ENCODE measurements at regions not wholly inside any gene's neighbourhood (a gene's known extent, or its start where the extent isn't known, plus 50 kb on each side); places are given as distances from the start of the nearest gene placed in this dataset.

- ATAC-seq = peak; percentile 31
- DNase-seq (ENCODE audit: low spot score) = no peak
- intact Hi-C loops (cut with DNase I) = no loop called here
These were observed 71.6 kb upstream of the AKIP1 start for GRCh38 chr11:8839306-8839956.

- ATAC-seq = peak; percentile 88
- peak; percentile 68 for DNase-seq (ENCODE audit: low spot score)
- intact Hi-C loops (cut with DNase I) = no loop called here
These were observed 70.7 kb upstream of the AKIP1 start for GRCh38 chr11:8839957-8840945.

- no peak for ATAC-seq
- intact Hi-C loops (cut with DNase I) = no loop called here
- no peak for DNase-seq (ENCODE audit: low spot score)
These were observed 69.1 kb upstream of the AKIP1 start for GRCh38 chr11:8841899-8842298.

- DNase-seq (ENCODE audit: low spot score) (no peak), ATAC-seq (no peak)
- intact Hi-C loops (cut with DNase I) = no loop called here
These were observed 52.2 kb upstream of the AKIP1 start for GRCh38 chr11:8858808-8859207.
